ENCODE measurements at regions not wholly inside any gene's neighbourhood (a gene's known extent, or its start where the extent isn't known, plus 50 kb on each side); places are given as distances from the start of the nearest gene placed in this dataset.

- TF ChIP-seq, protein P1, sequence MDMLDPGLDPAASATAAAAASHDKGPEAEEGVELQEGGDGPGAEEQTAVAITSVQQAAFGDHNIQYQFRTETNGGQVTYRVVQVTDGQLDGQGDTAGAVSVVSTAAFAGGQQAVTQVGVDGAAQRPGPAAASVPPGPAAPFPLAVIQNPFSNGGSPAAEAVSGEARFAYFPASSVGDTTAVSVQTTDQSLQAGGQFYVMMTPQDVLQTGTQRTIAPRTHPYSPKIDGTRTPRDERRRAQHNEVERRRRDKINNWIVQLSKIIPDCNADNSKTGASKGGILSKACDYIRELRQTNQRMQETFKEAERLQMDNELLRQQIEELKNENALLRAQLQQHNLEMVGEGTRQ (IDR thresholded peaks at IDR 0.05; ENCODE audit: borderline replicate concordance, low read depth, low read length), result no peak
Measured at GRCh38 chr20:4373454-4373853, 124.4 kb upstream of the ADRA1D start (continued).

DNA sequence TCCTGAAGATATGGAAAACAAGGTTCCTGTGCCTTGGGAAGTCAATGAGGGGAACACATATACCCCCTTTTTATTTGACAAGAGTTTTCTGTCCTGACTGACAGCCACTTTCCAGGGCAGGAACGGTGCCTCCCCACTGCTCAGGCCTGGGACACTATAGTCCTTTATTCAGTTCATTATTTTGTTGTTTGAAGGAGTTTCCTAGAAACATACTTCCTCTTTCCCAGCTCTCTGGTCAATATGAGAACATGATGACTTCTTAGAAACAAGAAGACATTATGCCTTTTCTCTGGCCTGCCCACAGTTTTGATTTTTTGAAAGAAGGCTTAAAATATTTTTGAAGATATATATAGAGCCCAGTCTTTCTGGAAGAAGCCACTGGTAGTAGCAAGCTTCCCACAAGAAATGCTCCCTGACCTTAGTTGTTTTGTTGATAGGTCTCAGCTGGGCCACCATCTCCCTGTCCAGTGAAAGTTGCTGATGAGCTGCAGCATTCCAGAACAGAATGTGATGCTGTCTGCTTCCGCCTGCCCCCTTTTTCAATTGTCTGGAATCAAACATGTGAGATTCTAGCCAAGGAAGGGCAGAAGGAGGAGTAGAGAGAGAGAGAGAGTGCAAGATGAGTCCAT lies 122.7 kb upstream of the ADRA1D start:
- ChIA-PET SMC1A (ENCODE audit: uncharacterized antibody, unreplicated experiment) (no interaction called here), POLR2A (no interaction called here), RAD21 (ENCODE audit: unreplicated experiment) (no interaction called here), CTCF (no interaction called here)
- H3K9ac ChIP-seq (ENCODE audit: control insufficient read depth, insufficient read depth, low read length), result no peak overlapping the region
- no peak overlapping the region for H3K27ac ChIP-seq (ENCODE audit: control insufficient read depth, insufficient read depth)
- no peak overlapping the region for H3K4me3 ChIP-seq
- 19% methylated on average over 2 of the region's 2 CpGs for WGBS (ENCODE audit: insufficient coverage, insufficient replicate concordance, low lambda C conversion rate, missing lambda C conversion rate)
- H3K79me2 ChIP-seq (ENCODE audit: control insufficient read depth, insufficient read depth, low read length), result no peaks in the 10 kb centered on the region
- no TSS peak for BruUV-seq (replicated peaks)
- H3K27me3 ChIP-seq (replicated peaks in 1 of 2; ENCODE audit: control insufficient read depth in 2 of 2, insufficient read depth in 2 of 2, low read length in 1 of 2), result no peaks in the 10 kb centered on the region
- no peak overlapping the region for H2AFZ ChIP-seq (ENCODE audit: control insufficient read depth, low read depth, low read length)
- peaks cover 4% of the 10 kb centered on the region; the same call in 1 of the 2 replicates for H3K4me1 ChIP-seq (ENCODE audit: control insufficient read depth, insufficient read depth, low read length)
- FAIRE-seq (no peak), DNase-seq (ENCODE audit: low read depth, low spot score) (no peak), ATAC-seq (no peak)
- no peaks in the 10 kb centered on the region for H4K20me1 ChIP-seq (ENCODE audit: control insufficient read depth, insufficient read depth)
- no peaks in the 10 kb centered on the region for H3K36me3 ChIP-seq (ENCODE audit: control insufficient read depth in 2 of 2, insufficient read depth in 2 of 2, low read length in 1 of 2)
- no peaks in the 10 kb centered on the region; the same call in 2 of the 3 replicates for H3K9me3 ChIP-seq (replicated peaks; ENCODE audit: control insufficient read depth, insufficient read depth, low read length)
- in situ Hi-C loops (cut with MboI) (no loop called here), intact Hi-C loops (cut with micrococcal nuclease; ENCODE audit: unreplicated experiment) (no loop called here)
- no peak overlapping the region for H3K4me2 ChIP-seq (ENCODE audit: control insufficient read depth, insufficient read depth)
- TF ChIP-seq SPI1 (IDR thresholded peaks at IDR 0.05; ENCODE audit: borderline replicate concordance, insufficient read depth, low read depth, low read length), result no peak
- TF ChIP-seq ZBTB4 (CRISPR knock-in tag; IDR thresholded peaks at IDR 0.05), result no peak
- no peak for TF ChIP-seq SUPT20H (IDR thresholded peaks at IDR 0.05; ENCODE audit: borderline replicate concordance, control insufficient read depth, low read depth, low read length)
- no peak for TF ChIP-seq BCL11A (IDR thresholded peaks at IDR 0.05; ENCODE audit: low read depth, low read length)
- no peak for TF ChIP-seq POU2F2 (IDR thresholded peaks at IDR 0.05; ENCODE audit: borderline replicate concordance, low read depth, low read length)
- TF ChIP-seq SMAD5 (IDR thresholded peaks at IDR 0.05; ENCODE audit: low read depth), result no peak
- TF ChIP-seq SMC3 (IDR thresholded peaks at IDR 0.05; ENCODE audit: borderline replicate concordance, low read length), result no peak
- no peak for TF ChIP-seq HCFC1 (IDR thresholded peaks at IDR 0.05; ENCODE audit: low read length)
- no peak for TF ChIP-seq POLR2AphosphoS2 (IDR thresholded peaks at IDR 0.05; ENCODE audit: low read depth, low read length)
- TF ChIP-seq EGR1 (IDR thresholded peaks at IDR 0.05; ENCODE audit: borderline replicate concordance in 1 of 2, low read depth in 2 of 2, low read length in 2 of 2), result no peak
- TF ChIP-seq, protein P2, sequence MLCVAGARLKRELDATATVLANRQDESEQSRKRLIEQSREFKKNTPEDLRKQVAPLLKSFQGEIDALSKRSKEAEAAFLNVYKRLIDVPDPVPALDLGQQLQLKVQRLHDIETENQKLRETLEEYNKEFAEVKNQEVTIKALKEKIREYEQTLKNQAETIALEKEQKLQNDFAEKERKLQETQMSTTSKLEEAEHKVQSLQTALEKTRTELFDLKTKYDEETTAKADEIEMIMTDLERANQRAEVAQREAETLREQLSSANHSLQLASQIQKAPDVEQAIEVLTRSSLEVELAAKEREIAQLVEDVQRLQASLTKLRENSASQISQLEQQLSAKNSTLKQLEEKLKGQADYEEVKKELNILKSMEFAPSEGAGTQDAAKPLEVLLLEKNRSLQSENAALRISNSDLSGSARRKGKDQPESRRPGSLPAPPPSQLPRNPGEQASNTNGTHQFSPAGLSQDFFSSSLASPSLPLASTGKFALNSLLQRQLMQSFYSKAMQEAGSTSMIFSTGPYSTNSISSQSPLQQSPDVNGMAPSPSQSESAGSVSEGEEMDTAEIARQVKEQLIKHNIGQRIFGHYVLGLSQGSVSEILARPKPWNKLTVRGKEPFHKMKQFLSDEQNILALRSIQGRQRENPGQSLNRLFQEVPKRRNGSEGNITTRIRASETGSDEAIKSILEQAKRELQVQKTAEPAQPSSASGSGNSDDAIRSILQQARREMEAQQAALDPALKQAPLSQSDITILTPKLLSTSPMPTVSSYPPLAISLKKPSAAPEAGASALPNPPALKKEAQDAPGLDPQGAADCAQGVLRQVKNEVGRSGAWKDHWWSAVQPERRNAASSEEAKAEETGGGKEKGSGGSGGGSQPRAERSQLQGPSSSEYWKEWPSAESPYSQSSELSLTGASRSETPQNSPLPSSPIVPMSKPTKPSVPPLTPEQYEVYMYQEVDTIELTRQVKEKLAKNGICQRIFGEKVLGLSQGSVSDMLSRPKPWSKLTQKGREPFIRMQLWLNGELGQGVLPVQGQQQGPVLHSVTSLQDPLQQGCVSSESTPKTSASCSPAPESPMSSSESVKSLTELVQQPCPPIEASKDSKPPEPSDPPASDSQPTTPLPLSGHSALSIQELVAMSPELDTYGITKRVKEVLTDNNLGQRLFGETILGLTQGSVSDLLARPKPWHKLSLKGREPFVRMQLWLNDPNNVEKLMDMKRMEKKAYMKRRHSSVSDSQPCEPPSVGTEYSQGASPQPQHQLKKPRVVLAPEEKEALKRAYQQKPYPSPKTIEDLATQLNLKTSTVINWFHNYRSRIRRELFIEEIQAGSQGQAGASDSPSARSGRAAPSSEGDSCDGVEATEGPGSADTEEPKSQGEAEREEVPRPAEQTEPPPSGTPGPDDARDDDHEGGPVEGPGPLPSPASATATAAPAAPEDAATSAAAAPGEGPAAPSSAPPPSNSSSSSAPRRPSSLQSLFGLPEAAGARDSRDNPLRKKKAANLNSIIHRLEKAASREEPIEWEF (IDR thresholded peaks at IDR 0.05; ENCODE audit: insufficient replicate concordance, low read depth, low read length), result no peak

Data from GM12878 (cell line).